BLaER1 treated with 17β-estradiol and CSF1 and Interleukin-3, amounts not matched to agents 10 nM and 100 nM (cell line): ENCODE measurements at regions not wholly inside any gene's neighbourhood (a gene's known extent, or its start where the extent isn't known, plus 50 kb on each side); places are given as distances from the start of the nearest gene placed in this dataset.

Experiments
- H3K27ac ChIP-seq, 11 experiments: shearing (Covaris generic); formaldehyde crosslinking; 2 replicates each; pipeline ENCODE4 v1.8.1; 2022
- H3K27me3 ChIP-seq, 11 experiments: shearing (Covaris generic); formaldehyde crosslinking; 2 replicates each; pipeline ENCODE4 v1.8.1; 2022
- H3K36me3 ChIP-seq, 11 experiments: shearing (Covaris generic); formaldehyde crosslinking; 2 replicates each; pipeline ENCODE4 v1.8.1; 2022
- H3K4me1 ChIP-seq, 10 experiments: shearing (Covaris generic); formaldehyde crosslinking; 2 replicates each; pipeline ENCODE4 v1.8.1; 2022
- H3K4me2 ChIP-seq, 11 experiments: shearing (Covaris generic); formaldehyde crosslinking; 2 replicates each; pipeline ENCODE4 v1.8.1; 2022
- H3K4me3 ChIP-seq, 10 experiments: shearing (Covaris generic); formaldehyde crosslinking; 2 replicates each; pipeline ENCODE4 v1.8.1; 2022
- H3K9ac ChIP-seq, 11 experiments: shearing (Covaris generic); formaldehyde crosslinking; 2 replicates each; pipeline ENCODE4 v1.8.1; 2022
- H3K9me3 ChIP-seq, 11 experiments: shearing (Covaris generic); formaldehyde crosslinking; replicated peaks in 1 of 11; 2 replicates each; pipeline ENCODE4 v1.8.1; 2022
- H4K20me1 ChIP-seq, 11 experiments: shearing (Covaris generic); formaldehyde crosslinking; 2 replicates each; pipeline ENCODE4 v1.8.1; 2022
- Cebpa-rat ChIP-seq, 11 experiments: shearing (Covaris generic); IDR thresholded peaks; 2 replicates each; pipeline ENCODE4 v1.8.1; 2022

GRCh38 chr4:163273922-163274321, 58.5 kb downstream of the NPY1R start:
- H3K4me1 ChIP-seq: peaks cover 0 to 23% (median 0%) of the 10 kb centered on the region in 10 experiments; a peak in 7 of 20 replicates
- no peaks in the 10 kb centered on the region for H4K20me1 ChIP-seq
- H3K36me3 ChIP-seq: no peaks in the 10 kb centered on the region
- no peak overlapping the region for H3K27ac ChIP-seq
- no peak for TF ChIP-seq Cebpa-rat (IDR thresholded peaks at IDR 0.05)
- H3K27me3 ChIP-seq: no peaks in the 10 kb centered on the region
- no peak overlapping the region for H3K9ac ChIP-seq
- H3K4me3 ChIP-seq: no peak overlapping the region
- no peak overlapping the region for H3K4me2 ChIP-seq
- H3K9me3 ChIP-seq: no peaks in the 10 kb centered on the region

GRCh38 chr4:163273203-163273602, 59.2 kb downstream of the NPY1R start:
- no peaks in the 10 kb centered on the region for H3K9me3 ChIP-seq
- H3K4me2 ChIP-seq: no peak overlapping the region
- peaks cover 0 to 23% (median 0%) of the 10 kb centered on the region in 10 experiments; a peak in 7 of 20 replicates for H3K4me1 ChIP-seq
- no peak for TF ChIP-seq Cebpa-rat (IDR thresholded peaks at IDR 0.05)
- no peak overlapping the region for H3K9ac ChIP-seq
- no peak overlapping the region for H3K4me3 ChIP-seq
- no peak overlapping the region for H3K27ac ChIP-seq
- H3K27me3 ChIP-seq: no peaks in the 10 kb centered on the region
- H3K36me3 ChIP-seq: no peaks in the 10 kb centered on the region
- no peaks in the 10 kb centered on the region for H4K20me1 ChIP-seq

GRCh38 chr4:163271555-163272127, 60.8 kb downstream of the NPY1R start:
- Histone ChIP-seq H3K4me2 (peak overlapping the region in 5 of 11 experiments; percentile 20 to 63 (median 47); a peak in 7 of 22 replicates), H3K4me3 (no peak overlapping the region), H3K9me3 (no peaks in the 10 kb centered on the region), H3K36me3 (no peaks in the 10 kb centered on the region), H3K9ac (no peak overlapping the region), H4K20me1 (no peaks in the 10 kb centered on the region), H3K27me3 (no peaks in the 10 kb centered on the region), H3K27ac (no peak overlapping the region), H3K4me1 (peaks cover 0 to 23% (median 0%) of the 10 kb centered on the region in 10 experiments; a peak in 7 of 20 replicates)
- TF ChIP-seq Cebpa-rat (IDR thresholded peaks at IDR 0.05): no peak

GRCh38 chr4:163269869-163270268, 62.5 kb downstream of the NPY1R start:
- no peaks in the 10 kb centered on the region for H3K9me3 ChIP-seq
- no peak overlapping the region for H3K4me2 ChIP-seq
- no peaks in the 10 kb centered on the region for H4K20me1 ChIP-seq
- H3K4me1 ChIP-seq: peaks cover 0 to 29% (median 0%) of the 10 kb centered on the region in 10 experiments; a peak in 7 of 20 replicates
- no peaks in the 10 kb centered on the region for H3K36me3 ChIP-seq
- H3K4me3 ChIP-seq: no peak overlapping the region
- H3K27me3 ChIP-seq: no peaks in the 10 kb centered on the region
- H3K27ac ChIP-seq: no peak overlapping the region
- no peak for TF ChIP-seq Cebpa-rat (IDR thresholded peaks at IDR 0.05)
- no peak overlapping the region for H3K9ac ChIP-seq

- Histone ChIP-seq H3K4me1 (peaks cover 0 to 35% (median 0%) of the 10 kb centered on the region in 10 experiments; a peak in 7 of 20 replicates), H3K27me3 (no peaks in the 10 kb centered on the region), H3K4me3 (no peak overlapping the region), H3K27ac (no peak overlapping the region), H3K9me3 (no peaks in the 10 kb centered on the region), H3K9ac (no peak overlapping the region), H3K4me2 (no peak overlapping the region), H4K20me1 (no peaks in the 10 kb centered on the region), H3K36me3 (no peaks in the 10 kb centered on the region)
- TF ChIP-seq Cebpa-rat (IDR thresholded peaks at IDR 0.05): no peak
Observed at GRCh38 chr4:163269166-163269565, 63.2 kb downstream of the NPY1R start.

- Histone ChIP-seq H3K27me3 (no peaks in the 10 kb centered on the region), H3K4me1 (peaks cover 0 to 18% (median 0%) of the 10 kb centered on the region in 10 experiments; a peak in 4 of 20 replicates), H3K4me3 (no peak overlapping the region), H4K20me1 (no peaks in the 10 kb centered on the region), H3K9ac (no peak overlapping the region), H3K9me3 (no peaks in the 10 kb centered on the region), H3K4me2 (peak overlapping the region in 3 of 11 experiments; percentile 21 to 33 (median 24); a peak in 5 of 22 replicates), H3K36me3 (no peaks in the 10 kb centered on the region), H3K27ac (peak overlapping the region in 2 of 11 experiments; percentile 28 to 29; a peak in 2 of 22 replicates)
- no peak for TF ChIP-seq Cebpa-rat (IDR thresholded peaks at IDR 0.05)
Observed at GRCh38 chr4:163264934-163265333, 67.5 kb downstream of the NPY1R start.

- peaks cover 0 to 18% (median 0%) of the 10 kb centered on the region in 10 experiments; a peak in 4 of 20 replicates for H3K4me1 ChIP-seq
- H3K9me3 ChIP-seq: no peaks in the 10 kb centered on the region
- H3K9ac ChIP-seq: no peak overlapping the region
- H4K20me1 ChIP-seq: no peaks in the 10 kb centered on the region
- H3K27ac ChIP-seq: no peak overlapping the region
- no peaks in the 10 kb centered on the region for H3K27me3 ChIP-seq
- TF ChIP-seq Cebpa-rat (IDR thresholded peaks at IDR 0.05): no peak
- H3K4me2 ChIP-seq: peak overlapping the region in 1 of 11 experiments; percentile 37; a peak in 2 of 22 replicates
- no peaks in the 10 kb centered on the region for H3K36me3 ChIP-seq
- H3K4me3 ChIP-seq: no peak overlapping the region
Observed at GRCh38 chr4:163263606-163264005, 68.8 kb downstream of the NPY1R start.

GRCh38 chr4:163256680-163257343, 75.6 kb downstream of the NPY1R start:
- no peak for TF ChIP-seq Cebpa-rat (IDR thresholded peaks at IDR 0.05)
- Histone ChIP-seq H3K9me3 (peaks cover 8 to 19% (median 14%) of the 10 kb centered on the region in 11 experiments; a peak in 19 of 22 replicates), H3K27me3 (no peaks in the 10 kb centered on the region), H3K36me3 (no peaks in the 10 kb centered on the region), H4K20me1 (no peaks in the 10 kb centered on the region), H3K4me1 (no peaks in the 10 kb centered on the region), H3K9ac (no peak overlapping the region), H3K27ac (no peak overlapping the region), H3K4me3 (no peak overlapping the region), H3K4me2 (no peak overlapping the region)

- no peak for TF ChIP-seq Cebpa-rat (IDR thresholded peaks at IDR 0.05)
- Histone ChIP-seq H3K27me3 (no peaks in the 10 kb centered on the region), H3K36me3 (no peaks in the 10 kb centered on the region), H4K20me1 (no peaks in the 10 kb centered on the region), H3K9ac (no peak overlapping the region), H3K4me2 (no peak overlapping the region), H3K9me3 (peaks cover 8 to 19% (median 14%) of the 10 kb centered on the region in 11 experiments; a peak in 19 of 22 replicates), H3K4me1 (no peaks in the 10 kb centered on the region), H3K4me3 (no peak overlapping the region), H3K27ac (no peak overlapping the region)
Observed at GRCh38 chr4:163251204-163251603, 81.2 kb downstream of the NPY1R start.
